Smooth muscle cell (in vitro differentiated cells): ENCODE measurements at regions not wholly inside any gene's neighbourhood (a gene's known extent, or its start where the extent isn't known, plus 50 kb on each side); places are given as distances from the start of the nearest gene placed in this dataset.

Source experiments
- DNase-seq: peaks from one replicate; lab custom pipeline; 2025; ENCODE audit not compliant: unreplicated experiment; lab: John Stamatoyannopoulos, UW
- H2AFZ ChIP-seq: fragments of 200-600 bp; sonication (generic); 2 replicates; pipeline ENCODE4 v1.6.0; 2016; ENCODE audit warnings: antibody characterized with exemption, low read depth, mild to moderate bottlenecking
- H3F3A ChIP-seq: fragments of 200-600 bp; sonication (generic); 2 replicates; pipeline ENCODE4 v1.6.0; 2017; ENCODE audit warnings: antibody characterized with exemption, low read depth
- H3K27ac ChIP-seq: fragments of 200-600 bp; sonication (generic); 2 replicates; pipeline ENCODE4 v1.5.1; 2016; ENCODE audit warnings: low read depth, mild to moderate bottlenecking
- H3K27me3 ChIP-seq: fragments of 200-600 bp; sonication (generic); 2 replicates; pipeline ENCODE4 v1.6.1; 2016; ENCODE audit warnings: low read depth, mild to moderate bottlenecking
- H3K36me3 ChIP-seq: fragments of 200-600 bp; sonication (generic); 2 replicates; pipeline ENCODE4 v1.5.1; 2016; ENCODE audit warnings: low read depth
- H3K4me1 ChIP-seq: fragments of 200-600 bp; sonication (generic); 2 replicates; pipeline ENCODE4 v1.5.1; 2016; ENCODE audit warnings: low read depth
- H3K4me2 ChIP-seq: fragments of 200-600 bp; sonication (generic); 2 replicates; pipeline ENCODE4 v1.6.0; 2016; ENCODE audit warnings: mild to moderate bottlenecking
- H3K4me3 ChIP-seq: fragments of 200-600 bp; sonication (generic); 2 replicates; pipeline ENCODE4 v1.5.1; 2016; ENCODE audit warnings: mild to moderate bottlenecking
- H3K79me2 ChIP-seq: fragments of 200-600 bp; sonication (generic); 2 replicates; pipeline ENCODE4 v1.6.0; 2016; ENCODE audit warnings: low read depth, mild to moderate bottlenecking
- H3K9ac ChIP-seq: fragments of 200-600 bp; sonication (generic); 2 replicates; pipeline ENCODE4 v1.6.0; 2016; ENCODE audit warnings: low read depth
- H3K9me3 ChIP-seq: fragments of 200-600 bp; sonication (generic); replicated peaks from 2 replicates; pipeline ENCODE4 v1.5.1; 2016; ENCODE audit warnings: low read depth
- H4K20me1 ChIP-seq: fragments of 200-600 bp; sonication (generic); 2 replicates; pipeline ENCODE4 v1.6.0; 2016; ENCODE audit warnings: low read depth
- CTCF ChIP-seq: fragments of 200-600 bp; sonication (generic); IDR thresholded peaks from 2 replicates; pipeline ENCODE4 v1.5.1; 2017; ENCODE audit warnings: borderline replicate concordance, mild to moderate bottlenecking, antibody characterized with exemption; ENCODE audit not compliant: insufficient read depth, poor library complexity, severe bottlenecking
- WGBS: methylation state at CpG from one replicate; pipeline ENCODE4 v1.1.7; 2016; ENCODE audit warnings: low lambda C conversion rate; 5-methylcytosine and 5-hydroxymethylcytosine counted together

GRCh38 chr20:56835829-56836550 lies 206.9 kb downstream of the TFAP2C start:
- 77% methylated on average over 4 of the region's 4 CpGs for WGBS
- Histone ChIP-seq H3F3A (no peaks in the 10 kb centered on the region), H3K9ac (no peak overlapping the region), H3K36me3 (no peaks in the 10 kb centered on the region), H3K4me1 (no peaks in the 10 kb centered on the region), H4K20me1 (no peaks in the 10 kb centered on the region), H3K4me3 (no peak overlapping the region), H3K27me3 (peaks cover 19% of the 10 kb centered on the region), H3K4me2 (no peak overlapping the region), H3K9me3 (no peaks in the 10 kb centered on the region), H3K27ac (no peak overlapping the region), H2AFZ (no peak overlapping the region), H3K79me2 (no peaks in the 10 kb centered on the region)
- no peak for TF ChIP-seq CTCF
- DNase-seq, result no peak

- Histone ChIP-seq H3K79me2 (no peaks in the 10 kb centered on the region), H3K4me1 (no peaks in the 10 kb centered on the region), H3K27me3 (peaks cover 19% of the 10 kb centered on the region), H4K20me1 (no peaks in the 10 kb centered on the region), H2AFZ (no peak overlapping the region), H3K9me3 (no peaks in the 10 kb centered on the region), H3F3A (no peaks in the 10 kb centered on the region), H3K9ac (no peak overlapping the region), H3K36me3 (no peaks in the 10 kb centered on the region), H3K4me3 (no peak overlapping the region), H3K4me2 (no peak overlapping the region), H3K27ac (no peak overlapping the region)
- 89% methylated on average over 2 of the region's 2 CpGs for WGBS
- DNase-seq, result no peak
- no peak for TF ChIP-seq CTCF
These were observed 210.1 kb downstream of the TFAP2C start for GRCh38 chr20:56839222-56839621.

GRCh38 chr20:56839786-56840185 lies 210.7 kb downstream of the TFAP2C start:
- DNase-seq, result no peak
- WGBS, result 66% methylated on average over 5 of the region's 5 CpGs

More at GRCh38 chr20:56839786-56840185, 210.7 kb downstream of the TFAP2C start:
- no peak overlapping the region for H3K27ac ChIP-seq
- no peaks in the 10 kb centered on the region for H3K9me3 ChIP-seq
- H3K9ac ChIP-seq, result no peak overlapping the region
- no peaks in the 10 kb centered on the region for H3K36me3 ChIP-seq
- no peak overlapping the region for H3K4me3 ChIP-seq
- H2AFZ ChIP-seq, result no peak overlapping the region
- H4K20me1 ChIP-seq, result no peaks in the 10 kb centered on the region
- no peak overlapping the region for H3K4me2 ChIP-seq
- no peaks in the 10 kb centered on the region for H3K79me2 ChIP-seq
- no peaks in the 10 kb centered on the region for H3K4me1 ChIP-seq
- H3F3A ChIP-seq, result no peaks in the 10 kb centered on the region
- no peak for TF ChIP-seq CTCF
- H3K27me3 ChIP-seq, result peaks cover 19% of the 10 kb centered on the region
